ENCODE measurements at regions not wholly inside any gene's neighbourhood (a gene's known extent, or its start where the extent isn't known, plus 50 kb on each side); places are given as distances from the start of the nearest gene placed in this dataset.

DNA sequence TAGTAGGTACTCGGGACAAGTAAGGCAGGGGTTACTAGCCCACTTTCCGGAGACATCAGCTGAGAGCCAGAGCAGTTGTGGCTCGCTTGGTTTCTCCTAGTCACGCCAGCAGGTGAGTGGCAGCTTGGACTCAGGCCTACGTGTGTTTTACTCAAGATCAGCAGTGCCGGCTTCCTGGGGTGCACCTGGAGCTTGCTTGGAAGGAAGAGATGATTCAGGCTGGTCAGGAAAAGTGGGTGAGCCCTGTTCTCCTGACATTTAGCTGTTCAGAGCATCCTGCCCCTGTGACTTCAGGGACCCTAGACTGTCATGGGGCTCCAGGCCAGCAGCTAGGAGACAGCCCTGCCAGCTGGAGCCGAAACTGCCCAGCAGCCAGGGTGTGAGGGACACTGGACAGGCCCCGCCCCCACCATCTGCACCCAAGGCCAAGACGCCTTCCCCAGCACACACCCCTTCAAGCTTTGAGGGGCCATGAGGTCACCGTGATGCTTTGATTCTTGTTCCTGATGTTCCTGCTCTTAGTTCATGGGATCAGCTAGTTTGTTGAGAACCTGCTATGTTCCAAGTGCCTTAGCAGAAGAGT is 238.0 kb upstream of the CIBAR2 start:
- TF ChIP-seq POLR2A (IDR thresholded peaks at IDR 0.05) = no peak
- TF ChIP-seq, protein P1, sequence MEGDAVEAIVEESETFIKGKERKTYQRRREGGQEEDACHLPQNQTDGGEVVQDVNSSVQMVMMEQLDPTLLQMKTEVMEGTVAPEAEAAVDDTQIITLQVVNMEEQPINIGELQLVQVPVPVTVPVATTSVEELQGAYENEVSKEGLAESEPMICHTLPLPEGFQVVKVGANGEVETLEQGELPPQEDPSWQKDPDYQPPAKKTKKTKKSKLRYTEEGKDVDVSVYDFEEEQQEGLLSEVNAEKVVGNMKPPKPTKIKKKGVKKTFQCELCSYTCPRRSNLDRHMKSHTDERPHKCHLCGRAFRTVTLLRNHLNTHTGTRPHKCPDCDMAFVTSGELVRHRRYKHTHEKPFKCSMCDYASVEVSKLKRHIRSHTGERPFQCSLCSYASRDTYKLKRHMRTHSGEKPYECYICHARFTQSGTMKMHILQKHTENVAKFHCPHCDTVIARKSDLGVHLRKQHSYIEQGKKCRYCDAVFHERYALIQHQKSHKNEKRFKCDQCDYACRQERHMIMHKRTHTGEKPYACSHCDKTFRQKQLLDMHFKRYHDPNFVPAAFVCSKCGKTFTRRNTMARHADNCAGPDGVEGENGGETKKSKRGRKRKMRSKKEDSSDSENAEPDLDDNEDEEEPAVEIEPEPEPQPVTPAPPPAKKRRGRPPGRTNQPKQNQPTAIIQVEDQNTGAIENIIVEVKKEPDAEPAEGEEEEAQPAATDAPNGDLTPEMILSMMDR (IDR thresholded peaks at IDR 0.05) = no peak
- TF ChIP-seq EP300 (IDR thresholded peaks at IDR 0.05) = no peak
